Progenitor cell of endocrine pancreas (in vitro differentiated cells): ENCODE measurements at regions not wholly inside any gene's neighbourhood (a gene's known extent, or its start where the extent isn't known, plus 50 kb on each side); places are given as distances from the start of the nearest gene placed in this dataset.

ENCODE experiments used
- DNase-seq: peaks from one replicate; pipeline ENCODE4 v3.0.0; 2021; ENCODE audit warnings: low spot score; ENCODE audit not compliant: unreplicated experiment
- H3K27ac Mint-ChIP-seq: 2 replicates; pipeline ENCODE4 v1.8.0; 2021; ENCODE audit warnings: mild to moderate bottlenecking, moderate library complexity, mixed read lengths
- H3K27me3 Mint-ChIP-seq: 2 replicates; pipeline ENCODE4 v1.8.0; 2021; ENCODE audit warnings: mixed read lengths
- H3K36me3 Mint-ChIP-seq: 2 replicates; pipeline ENCODE4 v1.8.0; 2022; ENCODE audit warnings: mixed read lengths; ENCODE audit not compliant: insufficient read depth
- H3K4me1 Mint-ChIP-seq: 2 replicates; pipeline ENCODE4 v1.8.0; 2021; ENCODE audit warnings: low read depth, mixed read lengths
- H3K4me3 Mint-ChIP-seq: 2 replicates; pipeline ENCODE4 v1.8.0; 2021; ENCODE audit warnings: low read depth, mild to moderate bottlenecking, moderate library complexity, mixed read lengths
- H3K9me3 Mint-ChIP-seq: 2 replicates; pipeline ENCODE4 v1.8.0; 2021; ENCODE audit warnings: low read depth, mixed read lengths
- CTCF ChIP-seq: fragments of 200-600 bp; sonication (generic); IDR thresholded peaks from one replicate; pipeline ENCODE4 v1.5.0; 2021; ENCODE audit warnings: antibody characterized with exemption, mild to moderate bottlenecking; ENCODE audit not compliant: unreplicated experiment

DNA sequence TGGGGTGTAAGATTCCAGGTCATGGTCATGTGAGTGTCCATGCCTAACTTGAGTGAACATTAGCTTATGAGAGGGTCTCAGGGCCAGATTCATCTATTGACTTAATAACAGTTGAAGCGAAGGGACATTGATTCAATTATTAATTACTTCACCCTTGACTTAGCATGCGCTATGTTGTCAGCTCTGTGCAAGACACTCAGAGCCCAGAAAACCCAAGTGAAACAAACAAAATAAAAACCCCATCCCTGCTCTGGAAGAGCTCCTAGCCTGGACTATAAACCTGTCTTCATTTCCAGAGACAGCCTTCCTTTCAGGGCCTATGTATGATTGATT, 66.0 kb upstream of the TNS3 start:
- Mint-ChIP-seq H3K4me3 (no peak overlapping the region), H3K9me3 (peaks cover 9% of the 10 kb centered on the region), H3K36me3 (peaks cover 6% of the 10 kb centered on the region), H3K4me1 (peaks cover 13% of the 10 kb centered on the region), H3K27me3 (no peaks in the 10 kb centered on the region), H3K27ac (no peak overlapping the region)
- no peak for DNase-seq
- no peak for TF ChIP-seq CTCF

- no peak for DNase-seq
- peaks cover 9% of the 10 kb centered on the region for H3K9me3 Mint-ChIP-seq
- no peaks in the 10 kb centered on the region for H3K27me3 Mint-ChIP-seq
- TF ChIP-seq CTCF, result no peak
- no peak overlapping the region for H3K27ac Mint-ChIP-seq
- peaks cover 13% of the 10 kb centered on the region for H3K4me1 Mint-ChIP-seq
- H3K36me3 Mint-ChIP-seq, result peaks cover 6% of the 10 kb centered on the region
- H3K4me3 Mint-ChIP-seq, result no peak overlapping the region
Measured at GRCh38 chr7:47647181-47647917, 65.4 kb upstream of the TNS3 start.

- no peaks in the 10 kb centered on the region for H3K27me3 Mint-ChIP-seq
- peaks cover 9% of the 10 kb centered on the region for H3K9me3 Mint-ChIP-seq
- peaks cover 6% of the 10 kb centered on the region for H3K36me3 Mint-ChIP-seq
- peaks cover 19% of the 10 kb centered on the region for H3K4me1 Mint-ChIP-seq
- TF ChIP-seq CTCF, result no peak
- no peak overlapping the region for H3K27ac Mint-ChIP-seq
- DNase-seq, result no peak
- H3K4me3 Mint-ChIP-seq, result no peak overlapping the region
Measured at GRCh38 chr7:47643716-47644400, 61.9 kb upstream of the TNS3 start.

DNA sequence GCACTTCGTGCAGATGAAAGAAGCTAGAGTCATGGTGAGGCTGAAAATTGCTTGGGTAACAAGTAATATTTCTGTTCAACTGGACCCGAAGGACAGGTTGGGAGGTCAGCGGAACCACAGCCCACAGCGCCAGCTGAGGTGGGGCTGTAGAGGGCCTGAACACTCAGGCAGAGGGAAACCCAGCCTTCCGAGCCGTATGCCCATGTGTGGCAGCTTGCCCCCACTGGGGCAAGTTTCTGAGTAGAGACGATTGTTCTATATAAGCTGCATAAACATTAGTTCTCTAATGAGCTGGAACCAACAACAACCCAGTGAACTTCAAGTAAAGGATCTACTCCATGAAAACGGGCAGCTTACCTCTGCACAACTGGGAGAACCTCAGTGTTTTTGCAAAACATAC, 58.4 kb upstream of the TNS3 start:
- Mint-ChIP-seq H3K4me3 (no peak overlapping the region), H3K27ac (no peak overlapping the region), H3K27me3 (no peaks in the 10 kb centered on the region), H3K4me1 (peaks cover 16% of the 10 kb centered on the region), H3K36me3 (peaks cover 6% of the 10 kb centered on the region), H3K9me3 (peaks cover 9% of the 10 kb centered on the region)
- no peak for DNase-seq
- no peak for TF ChIP-seq CTCF

DNA sequence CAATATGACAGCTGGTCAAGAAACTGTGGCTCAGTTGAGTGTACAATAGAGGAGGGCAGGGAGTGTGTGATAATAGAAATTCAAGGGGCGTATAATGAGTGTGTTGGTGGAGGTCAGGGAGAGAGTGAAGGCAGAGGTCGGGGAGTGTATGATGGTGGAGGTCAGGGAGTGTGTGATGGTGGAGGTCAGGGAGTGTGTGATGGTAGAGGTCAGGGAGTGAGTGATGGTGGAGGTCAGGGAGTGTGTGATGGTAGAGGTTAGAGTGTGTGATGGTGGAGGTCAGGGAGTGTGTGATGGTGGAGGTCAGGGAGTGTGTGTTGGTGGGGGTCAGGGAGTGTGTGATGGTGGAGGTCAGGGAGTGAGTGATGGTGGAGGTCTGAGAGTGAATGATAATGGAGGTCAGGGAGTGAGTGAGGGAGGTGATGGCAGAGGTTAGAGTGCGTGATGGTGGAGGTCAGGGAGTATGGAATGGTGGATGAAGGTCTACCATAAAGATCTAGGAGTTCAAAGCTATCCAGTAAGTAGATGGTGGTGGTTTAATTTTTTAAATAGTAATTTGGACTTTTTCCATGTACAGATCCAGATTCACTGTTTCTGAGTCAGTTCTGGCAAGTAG, 57.7 kb upstream of the TNS3 start:
- no peak for TF ChIP-seq CTCF
- no peak for DNase-seq
- H3K9me3 Mint-ChIP-seq, result peaks cover 9% of the 10 kb centered on the region
- H3K36me3 Mint-ChIP-seq, result peaks cover 3% of the 10 kb centered on the region
- H3K4me3 Mint-ChIP-seq, result no peak overlapping the region
- peak overlapping the region; percentile 54 for H3K27ac Mint-ChIP-seq
- peaks cover 21% of the 10 kb centered on the region for H3K4me1 Mint-ChIP-seq
- H3K27me3 Mint-ChIP-seq, result no peaks in the 10 kb centered on the region
